GM23248 (cell line): ENCODE measurements at regions not wholly inside any gene's neighbourhood (a gene's known extent, or its start where the extent isn't known, plus 50 kb on each side); places are given as distances from the start of the nearest gene placed in this dataset.

Experiments used
- EZH2 ChIP-seq: fragments of 200-600 bp; sonication (generic); IDR thresholded peaks from 2 replicates; pipeline ENCODE4 v1.6.1; 2018; ENCODE audit warnings: antibody characterized with exemption, mild to moderate bottlenecking; ENCODE audit not compliant: insufficient read depth, poor library complexity, severe bottlenecking
- EZH2phosphoT487 ChIP-seq: fragments of 200-600 bp; sonication (generic); IDR thresholded peaks from 2 replicates; pipeline ENCODE4 v1.6.1; 2018; ENCODE audit warnings: antibody characterized with exemption, moderate library complexity, mild to moderate bottlenecking, low read depth; ENCODE audit not compliant: insufficient read depth

DNA sequence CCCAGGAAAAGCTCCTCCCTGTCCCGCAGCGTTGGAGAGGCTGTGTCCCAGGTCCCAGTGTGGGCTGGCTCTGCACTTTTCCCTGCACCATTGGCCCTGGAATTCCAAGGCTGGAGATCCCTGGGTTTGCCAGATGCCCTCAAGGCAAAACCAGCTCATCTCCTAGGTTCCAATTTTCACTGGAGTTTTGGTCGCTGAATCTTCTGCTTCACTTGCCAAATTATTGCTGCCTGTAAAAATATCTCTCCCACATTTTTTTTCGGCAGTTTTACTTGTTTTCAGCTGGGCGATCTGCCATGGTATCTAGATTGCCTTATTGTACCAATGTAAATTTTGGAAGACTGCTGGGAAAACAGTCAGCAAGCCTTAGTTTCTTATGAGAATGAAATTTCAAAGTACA, 150.9 kb upstream of the ATP10A start:
- TF ChIP-seq EZH2: no peak
- TF ChIP-seq EZH2phosphoT487: no peak
